ENCODE measurements at regions not wholly inside any gene's neighbourhood (a gene's known extent, or its start where the extent isn't known, plus 50 kb on each side); places are given as distances from the start of the nearest gene placed in this dataset.

GRCh38 chr5:170168002-170168401 is 62.3 kb downstream of the FOXI1 start:
- DNase-seq: no peak
- Mint-ChIP-seq H3K4me3 (no peak overlapping the region), H3K27me3 (ENCODE audit: low read depth, poor library complexity) (peaks cover 10% of the 10 kb centered on the region), H3K27ac (no peak overlapping the region), H3K4me1 (peaks cover 5% of the 10 kb centered on the region), H3K9me3 (no peaks in the 10 kb centered on the region), H3K36me3 (ENCODE audit: low read depth) (no peaks in the 10 kb centered on the region)
- no peak for TF ChIP-seq CTCF (IDR thresholded peaks at IDR 0.05)

- Mint-ChIP-seq H3K36me3 (ENCODE audit: low read depth) (no peaks in the 10 kb centered on the region), H3K27ac (no peak overlapping the region), H3K9me3 (no peaks in the 10 kb centered on the region), H3K27me3 (ENCODE audit: low read depth, poor library complexity) (peaks cover 10% of the 10 kb centered on the region), H3K4me1 (peaks cover 5% of the 10 kb centered on the region), H3K4me3 (no peak overlapping the region)
- no peak for TF ChIP-seq CTCF (IDR thresholded peaks at IDR 0.05)
- no peak for DNase-seq
These were observed 63.1 kb downstream of the FOXI1 start for GRCh38 chr5:170168797-170169196.

- no peak for DNase-seq
- H3K27me3 Mint-ChIP-seq (ENCODE audit: low read depth, poor library complexity): peaks cover 7% of the 10 kb centered on the region
- no peaks in the 10 kb centered on the region for H3K36me3 Mint-ChIP-seq (ENCODE audit: low read depth)
- no peak for TF ChIP-seq CTCF (IDR thresholded peaks at IDR 0.05)
- no peak overlapping the region for H3K27ac Mint-ChIP-seq
- peaks cover 3% of the 10 kb centered on the region for H3K4me1 Mint-ChIP-seq
- H3K4me3 Mint-ChIP-seq: no peak overlapping the region
- H3K9me3 Mint-ChIP-seq: no peaks in the 10 kb centered on the region
These were observed 62.8 kb upstream of the C5orf58 start for GRCh38 chr5:170169996-170170395.

- Mint-ChIP-seq H3K27me3 (ENCODE audit: low read depth, poor library complexity) (peaks cover 11% of the 10 kb centered on the region), H3K36me3 (ENCODE audit: low read depth) (no peaks in the 10 kb centered on the region), H3K4me1 (no peaks in the 10 kb centered on the region), H3K27ac (no peak overlapping the region), H3K9me3 (no peaks in the 10 kb centered on the region), H3K4me3 (no peak overlapping the region)
- DNase-seq: no peak
- TF ChIP-seq CTCF (IDR thresholded peaks at IDR 0.05): no peak
These were observed 61.0 kb upstream of the C5orf58 start for GRCh38 chr5:170171811-170172210.

- DNase-seq: no peak
- no peak for TF ChIP-seq CTCF (IDR thresholded peaks at IDR 0.05)
- Mint-ChIP-seq H3K9me3 (no peaks in the 10 kb centered on the region), H3K4me1 (no peaks in the 10 kb centered on the region), H3K4me3 (no peak overlapping the region), H3K36me3 (ENCODE audit: low read depth) (no peaks in the 10 kb centered on the region), H3K27me3 (ENCODE audit: low read depth, poor library complexity) (peaks cover 11% of the 10 kb centered on the region), H3K27ac (no peak overlapping the region)
These were observed 59.6 kb upstream of the C5orf58 start for GRCh38 chr5:170173227-170173626.

GRCh38 chr5:170173647-170174046 is 59.1 kb upstream of the C5orf58 start:
- Mint-ChIP-seq H3K27ac (no peak overlapping the region), H3K9me3 (no peaks in the 10 kb centered on the region), H3K27me3 (ENCODE audit: low read depth, poor library complexity) (peaks cover 9% of the 10 kb centered on the region), H3K4me3 (no peak overlapping the region), H3K36me3 (ENCODE audit: low read depth) (no peaks in the 10 kb centered on the region), H3K4me1 (no peaks in the 10 kb centered on the region)
- no peak for TF ChIP-seq CTCF (IDR thresholded peaks at IDR 0.05)
- DNase-seq: no peak
